NB4 (cell line): ENCODE measurements at regions not wholly inside any gene's neighbourhood (a gene's known extent, or its start where the extent isn't known, plus 50 kb on each side); places are given as distances from the start of the nearest gene placed in this dataset.

Source experiments
- CTCF ChIP-seq: IDR thresholded peaks from one replicate; pipeline ENCODE4 v1.5.1; 2012; ENCODE audit warnings: low read depth, low read length
- MAX ChIP-seq: IDR thresholded peaks from 2 replicates; pipeline ENCODE4 v1.6.1; 2011; ENCODE audit warnings: low read depth, low read length

- no peak for TF ChIP-seq CTCF
- TF ChIP-seq MAX = no peak
Observed at GRCh38 chr16:22678311-22678710, 135.7 kb upstream of the HS3ST2 start.
